ENCODE measurements at regions not wholly inside any gene's neighbourhood (a gene's known extent, or its start where the extent isn't known, plus 50 kb on each side); places are given as distances from the start of the nearest gene placed in this dataset.

- no peak for TF ChIP-seq CTCF (IDR thresholded peaks at IDR 0.05)
- no peak for TF ChIP-seq POLR2AphosphoS5 (IDR thresholded peaks at IDR 0.05)
- TF ChIP-seq POLR2A (IDR thresholded peaks at IDR 0.05): no peak
- no peak for TF ChIP-seq EP300 (IDR thresholded peaks at IDR 0.05; ENCODE audit: low read depth)
Observed at GRCh38 chr1:108036796-108037562, 72.0 kb upstream of the VAV3 start.

All from transverse colon (tissue), 4 donors.